Liver (tissue), 1 donor: ENCODE measurements at regions not wholly inside any gene's neighbourhood (a gene's known extent, or its start where the extent isn't known, plus 50 kb on each side); places are given as distances from the start of the nearest gene placed in this dataset.

Experiments
- TF ChIP-seq, protein P1 (sequence below): IDR thresholded peaks from 2 replicates; pipeline ENCODE4 v1.6.1; 2016; ENCODE audit warnings: antibody characterized with exemption, mild to moderate bottlenecking

DNA sequence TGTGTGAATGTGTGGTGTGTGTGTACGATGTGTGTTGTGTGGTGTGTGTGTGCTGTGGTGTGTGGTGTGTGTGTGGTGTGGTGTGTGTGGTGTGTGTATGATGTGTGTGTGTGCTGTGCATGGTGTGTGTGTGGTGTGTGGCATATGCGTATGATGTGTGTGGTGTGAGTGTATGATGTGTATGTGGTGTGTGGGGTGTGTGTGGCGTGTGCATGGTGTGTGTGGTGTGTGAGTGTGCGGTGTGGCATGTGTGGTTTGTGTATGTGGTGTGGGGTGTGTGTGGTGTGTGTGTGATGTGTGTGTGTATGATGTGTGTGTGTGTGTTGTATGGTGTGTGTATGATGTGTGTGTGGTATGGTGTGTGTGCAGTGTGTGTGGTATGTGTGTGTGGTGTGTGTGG lies 50.5 kb upstream of the MPHOSPH6 start (continued):
- TF ChIP-seq, protein P1, sequence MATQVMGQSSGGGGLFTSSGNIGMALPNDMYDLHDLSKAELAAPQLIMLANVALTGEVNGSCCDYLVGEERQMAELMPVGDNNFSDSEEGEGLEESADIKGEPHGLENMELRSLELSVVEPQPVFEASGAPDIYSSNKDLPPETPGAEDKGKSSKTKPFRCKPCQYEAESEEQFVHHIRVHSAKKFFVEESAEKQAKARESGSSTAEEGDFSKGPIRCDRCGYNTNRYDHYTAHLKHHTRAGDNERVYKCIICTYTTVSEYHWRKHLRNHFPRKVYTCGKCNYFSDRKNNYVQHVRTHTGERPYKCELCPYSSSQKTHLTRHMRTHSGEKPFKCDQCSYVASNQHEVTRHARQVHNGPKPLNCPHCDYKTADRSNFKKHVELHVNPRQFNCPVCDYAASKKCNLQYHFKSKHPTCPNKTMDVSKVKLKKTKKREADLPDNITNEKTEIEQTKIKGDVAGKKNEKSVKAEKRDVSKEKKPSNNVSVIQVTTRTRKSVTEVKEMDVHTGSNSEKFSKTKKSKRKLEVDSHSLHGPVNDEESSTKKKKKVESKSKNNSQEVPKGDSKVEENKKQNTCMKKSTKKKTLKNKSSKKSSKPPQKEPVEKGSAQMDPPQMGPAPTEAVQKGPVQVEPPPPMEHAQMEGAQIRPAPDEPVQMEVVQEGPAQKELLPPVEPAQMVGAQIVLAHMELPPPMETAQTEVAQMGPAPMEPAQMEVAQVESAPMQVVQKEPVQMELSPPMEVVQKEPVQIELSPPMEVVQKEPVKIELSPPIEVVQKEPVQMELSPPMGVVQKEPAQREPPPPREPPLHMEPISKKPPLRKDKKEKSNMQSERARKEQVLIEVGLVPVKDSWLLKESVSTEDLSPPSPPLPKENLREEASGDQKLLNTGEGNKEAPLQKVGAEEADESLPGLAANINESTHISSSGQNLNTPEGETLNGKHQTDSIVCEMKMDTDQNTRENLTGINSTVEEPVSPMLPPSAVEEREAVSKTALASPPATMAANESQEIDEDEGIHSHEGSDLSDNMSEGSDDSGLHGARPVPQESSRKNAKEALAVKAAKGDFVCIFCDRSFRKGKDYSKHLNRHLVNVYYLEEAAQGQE: no peak
